ENCODE measurements at regions not wholly inside any gene's neighbourhood (a gene's known extent, or its start where the extent isn't known, plus 50 kb on each side); places are given as distances from the start of the nearest gene placed in this dataset.

DNA sequence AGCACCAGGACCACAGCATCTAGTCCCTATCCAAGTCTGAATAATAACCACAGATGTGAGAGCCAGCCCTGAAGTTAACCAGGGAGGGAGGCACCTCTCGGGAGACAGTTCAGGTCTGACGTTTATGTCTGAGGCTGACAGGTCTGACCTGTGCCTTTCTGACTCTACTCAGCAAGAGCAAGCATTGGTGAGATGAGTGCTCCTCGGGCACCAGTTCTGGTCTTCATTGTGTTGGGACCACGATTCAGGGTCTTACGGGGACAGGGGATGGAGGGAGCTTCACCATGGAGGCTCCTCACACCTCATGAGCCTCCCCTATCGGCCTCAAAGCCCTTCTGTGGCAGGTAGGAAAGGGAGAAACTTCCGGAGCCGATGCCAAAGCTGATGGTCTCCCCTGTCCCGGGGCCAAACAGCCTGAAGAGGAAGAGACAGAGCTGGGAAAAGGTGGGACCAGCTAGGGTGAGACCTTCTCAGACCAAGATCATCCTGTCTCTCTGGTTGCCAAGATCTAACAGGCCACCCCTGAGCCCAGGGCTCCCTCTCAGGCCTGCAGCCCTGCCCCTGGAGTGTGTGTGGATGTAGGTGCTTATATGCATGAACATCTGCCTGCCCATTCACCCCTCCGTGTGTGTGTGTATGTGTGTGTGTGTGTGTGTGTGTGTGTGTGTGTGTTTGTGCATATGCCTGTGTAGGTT lies 170.5 kb downstream of the VEGFA start (continued):
- no peak for TF ChIP-seq CTCF (IDR thresholded peaks at IDR 0.05 in 2 of 3, conservative IDR thresholded peaks at IDR 0.05 in 1 of 3; ENCODE audit: borderline replicate concordance in 1 of 3, insufficient read depth in 1 of 3, low read depth in 2 of 3, low read length in 2 of 3)
- no peak for TF ChIP-seq ATF3 (IDR thresholded peaks at IDR 0.05)
- no peak for TF ChIP-seq ZNF274 (IDR thresholded peaks at IDR 0.05; ENCODE audit: low read depth, low read length)

DNA sequence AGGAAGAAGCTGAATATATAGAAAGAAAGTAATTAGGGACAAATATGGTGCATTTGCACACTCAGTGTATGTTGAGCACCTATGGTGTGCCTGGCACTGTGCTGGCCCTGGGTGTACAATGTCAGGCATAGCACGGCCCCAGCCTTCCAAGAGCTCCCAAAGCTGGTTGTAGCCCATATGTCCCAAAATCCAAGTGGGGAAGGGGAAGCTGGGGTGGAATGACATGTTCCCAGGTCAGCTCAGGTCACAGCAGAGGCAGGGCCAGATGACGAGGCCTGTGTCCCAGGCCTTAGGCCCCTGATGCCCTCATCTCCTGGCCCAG lies 170.0 kb downstream of the VEGFA start:
- CTCF ChIA-PET, result no interaction called here
- Histone ChIP-seq H3K27ac (ENCODE audit: low read depth, low read length) (no peak overlapping the region), H3K4me1 (ENCODE audit: control insufficient read depth in 1 of 2, insufficient read depth in 2 of 2, low read length in 2 of 2) (peaks cover 0 to 13% of the 10 kb centered on the region in 2 experiments; a peak in 1 of 4 replicates), H3K36me3 (ENCODE audit: control insufficient read depth in 1 of 2, insufficient read depth in 2 of 2, low read length in 2 of 2) (no peaks in the 10 kb centered on the region), H3K4me2 (ENCODE audit: low read length) (no peak overlapping the region), H3K9ac (ENCODE audit: low read length) (no peak overlapping the region), H3K27me3 (ENCODE audit: insufficient read depth, low read length) (no peaks in the 10 kb centered on the region), H3K4me3 (replicated peaks in 1 of 2; ENCODE audit: low read depth in 1 of 2, low read length in 2 of 2) (no peak overlapping the region), H3K79me2 (ENCODE audit: insufficient read depth, low read length) (no peaks in the 10 kb centered on the region), H3K9me2 (ENCODE audit: insufficient read depth) (no peaks in the 10 kb centered on the region), H2AFZ (ENCODE audit: low read depth, low read length, poor library complexity, severe bottlenecking) (no peak overlapping the region), H3K9me3 (ENCODE audit: control insufficient read depth in 1 of 2, insufficient read depth in 1 of 2, low read depth in 1 of 2, low read length in 2 of 2) (no peaks in the 10 kb centered on the region; a peak in 1 of 4 replicates), H4K20me1 (ENCODE audit: insufficient read depth) (no peaks in the 10 kb centered on the region)
- POLR2A ChIA-PET, result no interaction called here
- intact Hi-C loops (cut with micrococcal nuclease), result no loop called here
- ATAC-seq, result no peak
- RAD21 ChIA-PET (ENCODE audit: low non-redundant PET in 1 of 2, low total read pairs in 2 of 2, uncharacterized antibody in 2 of 2, unreplicated experiment in 2 of 2), result no interaction called here
- TF ChIP-seq POLR2AphosphoS5 (IDR thresholded peaks at IDR 0.05; ENCODE audit: low read depth, low read length), result no peak
- TF ChIP-seq, protein P1, sequence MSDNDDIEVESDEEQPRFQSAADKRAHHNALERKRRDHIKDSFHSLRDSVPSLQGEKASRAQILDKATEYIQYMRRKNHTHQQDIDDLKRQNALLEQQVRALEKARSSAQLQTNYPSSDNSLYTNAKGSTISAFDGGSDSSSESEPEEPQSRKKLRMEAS (IDR thresholded peaks at IDR 0.05), result no peak
- no TSS peak for BruUV-seq (replicated peaks)
- DNase-seq (ENCODE audit: low read depth, low spot score), result no peak

Data from HCT116 (cell line).